HepG2 (cell line): ENCODE measurements at regions not wholly inside any gene's neighbourhood (a gene's known extent, or its start where the extent isn't known, plus 50 kb on each side); places are given as distances from the start of the nearest gene placed in this dataset.

Source experiments
- ATAC-seq: fragments of 200-7000 bp; cut with Tn5 transposase; 3 replicates; pipeline ENCODE4 v1.9.1; 2020; ENCODE audit warnings: mild to moderate bottlenecking, moderate library complexity
- BruUV-seq: library from RNA; stranded (reverse); fragments of 400-500 nt; replicated peaks from 2 replicates; lab custom pipeline; 2021; lab: Mats Ljungman, UMichigan
- CTCF ChIA-PET: fragments of 300-600 bp; formaldehyde crosslinking; extraction: SDS; loops from one replicate; lab custom pipeline; 2021; ENCODE audit warnings: low total read pairs, inconsistent platforms, low intra/inter-chr PET ratio; lab: Yijun Ruan, JAX
- POLR2A ChIA-PET: fragments of 350-600 bp; sonication (Branson Sonifier 250); formaldehyde crosslinking; loops from one replicate; lab custom pipeline; 2020; ENCODE audit warnings: antibody characterized with exemption, inconsistent platforms; lab: Yijun Ruan, JAX
- DNase-seq: peaks from one replicate; pipeline ENCODE4 v3.0.0-alpha.2; 2015; ENCODE audit warnings: low spot score
- FAIRE-seq: peaks from 3 replicates; lab custom pipeline; 2011; peaks lifted over from hg19 to GRCh38; lab: Jason Lieb, UNC
- H2AFZ ChIP-seq: one replicate; pipeline ENCODE4 v1.6.1; 2011; ENCODE audit warnings: low read length, inconsistent platforms
- H3K27ac ChIP-seq: fragments of 300-600 bp; 3 replicates; pipeline ENCODE4 v1.8.0; 2011; ENCODE audit warnings: mixed run types, mild to moderate bottlenecking, mixed read lengths, low read length, inconsistent platforms; ENCODE audit not compliant: insufficient read depth; ENCODE audit errors: extremely low read length
- H3K27me3 ChIP-seq, 2 experiments: fragments of 200-600 bp in 1 of 2; 2 replicates in 1 of 2; 3 replicates in 1 of 2; pipeline versions ENCODE4 v1.6.0 to v1.8.0; 2011; ENCODE audit warnings: low read length in 2 of 2, mild to moderate bottlenecking in 2 of 2, moderate library complexity in 2 of 2, inconsistent platforms in 1 of 2; ENCODE audit not compliant: insufficient read depth in 2 of 2, control insufficient read depth in 1 of 2
- H3K36me3 ChIP-seq, 2 experiments: fragments of 200-600 bp in 1 of 2; replicated peaks in 1 of 2; 2 replicates in 1 of 2; 3 replicates in 1 of 2; pipeline versions ENCODE4 v1.5.1 to v1.8.0; 2011; ENCODE audit warnings: low read length in 2 of 2, inconsistent platforms in 1 of 2; ENCODE audit not compliant: insufficient read depth in 2 of 2, control insufficient read depth in 1 of 2
- H3K4me1 ChIP-seq: 2 replicates; pipeline ENCODE4 v1.5.1; 2012; ENCODE audit warnings: low read length, inconsistent platforms; ENCODE audit not compliant: insufficient read depth
- H3K4me2 ChIP-seq: 2 replicates; pipeline ENCODE4 v1.6.0; 2011; ENCODE audit warnings: low read depth, low read length, inconsistent platforms
- H3K4me3 ChIP-seq, 3 experiments: fragments of 200-600 bp in 1 of 3; sonication (generic), shearing (Covaris generic) in 1 of 3; replicated peaks in 1 of 3; 2 replicates each; pipeline ENCODE4 v1.5.1; 2011 to 2016; ENCODE audit warnings: low read length in 3 of 3, inconsistent platforms in 2 of 3, low read depth in 2 of 3, mild to moderate bottlenecking in 2 of 3, control low read depth in 1 of 3, mixed read lengths in 1 of 3; ENCODE audit not compliant: insufficient read depth in 1 of 3
- H3K79me2 ChIP-seq: one replicate; pipeline ENCODE4 v1.6.1; 2011; ENCODE audit warnings: low read length, inconsistent platforms; ENCODE audit not compliant: insufficient read depth
- H3K9ac ChIP-seq: 2 replicates; pipeline ENCODE4 v1.6.0; 2011; ENCODE audit warnings: mild to moderate bottlenecking, low read depth, low read length, inconsistent platforms; ENCODE audit not compliant: insufficient read depth
- H3K9me3 ChIP-seq: 2 replicates; pipeline ENCODE4 v1.5.1; 2012; ENCODE audit warnings: mild to moderate bottlenecking, low read length
- H4K20me1 ChIP-seq: 2 replicates; pipeline ENCODE4 v1.6.0; 2011; ENCODE audit warnings: inconsistent platforms, mild to moderate bottlenecking, low read length, moderate library complexity; ENCODE audit not compliant: insufficient read depth
- ARHGAP35 ChIP-seq: sonication (generic); formaldehyde crosslinking; IDR thresholded peaks from 2 replicates; pipeline ENCODE4 v1.9.0; 2022; ENCODE audit warnings: mild to moderate bottlenecking, inconsistent platforms, moderate library complexity, missing genetic modification reagents, borderline replicate concordance
- CEBPB ChIP-seq: IDR thresholded peaks from 2 replicates; pipeline ENCODE4 v1.6.1; 2011; ENCODE audit warnings: low read depth, low read length, improper control_type of control experiment, borderline replicate concordance
- CENPT ChIP-seq: sonication (generic); formaldehyde crosslinking; IDR thresholded peaks from 2 replicates; pipeline ENCODE4 v1.8.0; 2022; ENCODE audit warnings: low read depth, mild to moderate bottlenecking, moderate library complexity, missing genetic modification reagents
- EED ChIP-seq: sonication (generic); formaldehyde crosslinking; IDR thresholded peaks from 2 replicates; pipeline ENCODE4 v1.5.0; 2020; ENCODE audit warnings: mild to moderate bottlenecking, missing genetic modification reagents
- FOXK2 ChIP-seq: fragments of 450-650 bp; IDR thresholded peaks from 2 replicates; pipeline ENCODE4 v1.6.1; 2016
- HNF4A ChIP-seq: sonication (generic); formaldehyde crosslinking; IDR thresholded peaks from 2 replicates; pipeline ENCODE4 v1.4.0; 2020; ENCODE audit warnings: missing genetic modification reagents
- NR2C2 ChIP-seq: sonication (generic); formaldehyde crosslinking; IDR thresholded peaks from 2 replicates; pipeline ENCODE4 v1.4.0; 2020; ENCODE audit warnings: missing genetic modification reagents, mild to moderate bottlenecking, moderate library complexity, borderline replicate concordance
- PITX1 ChIP-seq: sonication (generic); formaldehyde crosslinking; IDR thresholded peaks from 2 replicates; pipeline ENCODE4 v1.5.1; 2020; ENCODE audit warnings: mild to moderate bottlenecking, missing genetic modification reagents
- PTBP1 ChIP-seq: fragments of 200-400 bp; formaldehyde crosslinking; IDR thresholded peaks from 2 replicates; pipeline ENCODE4 v1.6.1; 2018; ENCODE audit warnings: low read length, low read depth; ENCODE audit not compliant: poor library complexity, severe bottlenecking
- ZNF337 ChIP-seq: sonication (generic); formaldehyde crosslinking; IDR thresholded peaks from 2 replicates; pipeline ENCODE4 v1.5.1; 2020; ENCODE audit warnings: missing genetic modification reagents, low read depth, mild to moderate bottlenecking, borderline replicate concordance
- ZNF569 ChIP-seq: sonication (generic); formaldehyde crosslinking; IDR thresholded peaks from 2 replicates; pipeline ENCODE4 v1.5.0; 2020; ENCODE audit warnings: mild to moderate bottlenecking, missing genetic modification reagents, moderate library complexity, borderline replicate concordance
- ZNF747 ChIP-seq: sonication (generic); formaldehyde crosslinking; IDR thresholded peaks from 2 replicates; pipeline ENCODE4 v1.8.1; 2023; ENCODE audit warnings: missing genetic modification reagents, mild to moderate bottlenecking, borderline replicate concordance
- WGBS: methylation state at CpG from one replicate; pipeline ENCODE4 v1.1.6; 2017; ENCODE audit warnings: low lambda C conversion rate; 5-methylcytosine and 5-hydroxymethylcytosine counted together
- in situ Hi-C: cut with HindIII; loops from 2 replicates; pipeline ENCODE4 v1.10.0; 2017; ENCODE audit warnings: low pct_unique_long_range_greater_than_20kb; ENCODE audit not compliant: extremely low pct_ligation_motif_present
- intact Hi-C: fragments of 100-400 bp; cut with micrococcal nuclease; formaldehyde crosslinking; loops from one replicate; pipeline ENCODE4 v1.10.0; 2022; ENCODE audit not compliant: unreplicated experiment
- TF ChIP-seq, protein P1 (sequence below): sonication (generic); formaldehyde crosslinking; IDR thresholded peaks from 2 replicates; pipeline ENCODE4 v1.9.0; 2022; ENCODE audit warnings: missing genetic modification reagents, mild to moderate bottlenecking, borderline replicate concordance
- TF ChIP-seq, protein P2 (sequence below): sonication (generic); formaldehyde crosslinking; IDR thresholded peaks from 2 replicates; pipeline ENCODE4 v1.5.0; 2020; ENCODE audit warnings: missing genetic modification reagents
- TF ChIP-seq, protein P3 (sequence below): sonication (generic); formaldehyde crosslinking; conservative IDR thresholded peaks from 2 replicates; pipeline ENCODE4 v1.5.0; 2020; ENCODE audit warnings: missing genetic modification reagents
- TF ChIP-seq, protein P4 (sequence below): sonication (generic); formaldehyde crosslinking; IDR thresholded peaks from 2 replicates; pipeline ENCODE4 v1.5.0; 2020; ENCODE audit warnings: missing genetic modification reagents, mild to moderate bottlenecking, borderline replicate concordance
- TF ChIP-seq, protein P5 (sequence below): sonication (generic); formaldehyde crosslinking; IDR thresholded peaks from 2 replicates; pipeline ENCODE4 v1.8.1; 2022; ENCODE audit warnings: mild to moderate bottlenecking, missing genetic modification reagents

DNA sequence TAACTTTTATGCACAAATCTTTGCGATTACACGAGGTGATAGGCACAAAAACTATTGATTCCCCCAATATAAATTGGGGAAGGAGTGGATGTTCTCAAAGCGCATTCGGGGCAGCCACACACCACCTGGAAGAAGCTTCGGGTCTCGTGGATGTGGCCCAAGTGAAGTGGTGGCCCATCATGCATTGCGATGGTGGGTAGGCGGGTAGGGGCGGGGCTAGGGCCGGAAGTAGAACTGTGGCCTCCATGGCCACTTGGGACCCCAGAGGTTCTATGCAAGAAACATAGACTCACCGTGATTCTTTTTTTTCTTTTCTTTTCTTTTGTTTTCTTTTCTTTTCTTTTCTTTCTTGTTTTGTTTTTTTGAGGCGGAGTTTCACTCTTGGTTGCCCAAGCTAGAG, 86.4 kb upstream of the SLC44A1 start:
- DNase-seq (no peak), FAIRE-seq (no peak), ATAC-seq (no peak)
- H3K4me3 ChIP-seq = no peak overlapping the region
- CTCF ChIA-PET = no interaction called here
- intact Hi-C loops (no loop called here), in situ Hi-C loops (loop anchor here (5.0 to 10.0 kb wide), 3 partner anchors 163 to 296 kb away; partner anchors contain the start of gene ABCA1)
- H3K36me3 ChIP-seq = no peaks in the 10 kb centered on the region
- WGBS = 81% methylated on average over 12 of the region's 12 CpGs
- H3K79me2 ChIP-seq = no peaks in the 10 kb centered on the region
- H3K9ac ChIP-seq = no peak overlapping the region
- no peak overlapping the region for H3K27ac ChIP-seq
- H3K27me3 ChIP-seq = no peaks in the 10 kb centered on the region
- H3K9me3 ChIP-seq = no peaks in the 10 kb centered on the region
- H3K4me2 ChIP-seq = peak overlapping the region; percentile 55; the same call in 1 of the 2 replicates
- H3K4me1 ChIP-seq = peaks cover 32% of the 10 kb centered on the region
- no peaks in the 10 kb centered on the region for H4K20me1 ChIP-seq
- TF ChIP-seq HNF4A (no peak), ZNF337 (no peak), NR2C2 (CRISPR knock-in tag) (no peak), CEBPB (no peak), EED (CRISPR knock-in tag) (no peak), PTBP1 (no peak), CENPT (CRISPR knock-in tag) (no peak), ZNF569 (CRISPR knock-in tag) (no peak), PITX1 (CRISPR knock-in tag) (no peak), ARHGAP35 (CRISPR knock-in tag) (no peak), ZNF747 (no peak), FOXK2 (no peak)
- TF ChIP-seq, protein P1, sequence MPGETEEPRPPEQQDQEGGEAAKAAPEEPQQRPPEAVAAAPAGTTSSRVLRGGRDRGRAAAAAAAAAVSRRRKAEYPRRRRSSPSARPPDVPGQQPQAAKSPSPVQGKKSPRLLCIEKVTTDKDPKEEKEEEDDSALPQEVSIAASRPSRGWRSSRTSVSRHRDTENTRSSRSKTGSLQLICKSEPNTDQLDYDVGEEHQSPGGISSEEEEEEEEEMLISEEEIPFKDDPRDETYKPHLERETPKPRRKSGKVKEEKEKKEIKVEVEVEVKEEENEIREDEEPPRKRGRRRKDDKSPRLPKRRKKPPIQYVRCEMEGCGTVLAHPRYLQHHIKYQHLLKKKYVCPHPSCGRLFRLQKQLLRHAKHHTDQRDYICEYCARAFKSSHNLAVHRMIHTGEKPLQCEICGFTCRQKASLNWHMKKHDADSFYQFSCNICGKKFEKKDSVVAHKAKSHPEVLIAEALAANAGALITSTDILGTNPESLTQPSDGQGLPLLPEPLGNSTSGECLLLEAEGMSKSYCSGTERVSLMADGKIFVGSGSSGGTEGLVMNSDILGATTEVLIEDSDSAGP = no peak
- TF ChIP-seq, protein P2, sequence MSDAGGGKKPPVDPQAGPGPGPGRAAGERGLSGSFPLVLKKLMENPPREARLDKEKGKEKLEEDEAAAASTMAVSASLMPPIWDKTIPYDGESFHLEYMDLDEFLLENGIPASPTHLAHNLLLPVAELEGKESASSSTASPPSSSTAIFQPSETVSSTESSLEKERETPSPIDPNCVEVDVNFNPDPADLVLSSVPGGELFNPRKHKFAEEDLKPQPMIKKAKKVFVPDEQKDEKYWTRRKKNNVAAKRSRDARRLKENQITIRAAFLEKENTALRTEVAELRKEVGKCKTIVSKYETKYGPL (CRISPR knock-in tag) = no peak
- TF ChIP-seq, protein P3, sequence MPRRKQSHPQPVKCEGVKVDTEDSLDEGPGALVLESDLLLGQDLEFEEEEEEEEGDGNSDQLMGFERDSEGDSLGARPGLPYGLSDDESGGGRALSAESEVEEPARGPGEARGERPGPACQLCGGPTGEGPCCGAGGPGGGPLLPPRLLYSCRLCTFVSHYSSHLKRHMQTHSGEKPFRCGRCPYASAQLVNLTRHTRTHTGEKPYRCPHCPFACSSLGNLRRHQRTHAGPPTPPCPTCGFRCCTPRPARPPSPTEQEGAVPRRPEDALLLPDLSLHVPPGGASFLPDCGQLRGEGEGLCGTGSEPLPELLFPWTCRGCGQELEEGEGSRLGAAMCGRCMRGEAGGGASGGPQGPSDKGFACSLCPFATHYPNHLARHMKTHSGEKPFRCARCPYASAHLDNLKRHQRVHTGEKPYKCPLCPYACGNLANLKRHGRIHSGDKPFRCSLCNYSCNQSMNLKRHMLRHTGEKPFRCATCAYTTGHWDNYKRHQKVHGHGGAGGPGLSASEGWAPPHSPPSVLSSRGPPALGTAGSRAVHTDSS (CRISPR knock-in tag) = no peak
- TF ChIP-seq, protein P4, sequence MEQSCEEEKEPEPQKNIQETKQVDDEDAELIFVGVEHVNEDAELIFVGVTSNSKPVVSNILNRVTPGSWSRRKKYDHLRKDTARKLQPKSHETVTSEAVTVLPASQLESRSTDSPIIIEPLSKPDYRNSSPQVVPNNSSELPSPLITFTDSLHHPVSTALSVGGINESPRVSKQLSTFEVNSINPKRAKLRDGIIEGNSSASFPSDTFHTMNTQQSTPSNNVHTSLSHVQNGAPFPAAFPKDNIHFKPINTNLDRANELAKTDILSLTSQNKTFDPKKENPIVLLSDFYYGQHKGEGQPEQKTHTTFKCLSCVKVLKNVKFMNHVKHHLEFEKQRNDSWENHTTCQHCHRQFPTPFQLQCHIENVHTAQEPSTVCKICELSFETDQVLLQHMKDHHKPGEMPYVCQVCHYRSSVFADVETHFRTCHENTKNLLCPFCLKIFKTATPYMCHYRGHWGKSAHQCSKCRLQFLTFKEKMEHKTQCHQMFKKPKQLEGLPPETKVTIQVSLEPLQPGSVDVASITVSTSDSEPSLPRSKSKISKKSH (CRISPR knock-in tag) = no peak
- TF ChIP-seq, protein P5, sequence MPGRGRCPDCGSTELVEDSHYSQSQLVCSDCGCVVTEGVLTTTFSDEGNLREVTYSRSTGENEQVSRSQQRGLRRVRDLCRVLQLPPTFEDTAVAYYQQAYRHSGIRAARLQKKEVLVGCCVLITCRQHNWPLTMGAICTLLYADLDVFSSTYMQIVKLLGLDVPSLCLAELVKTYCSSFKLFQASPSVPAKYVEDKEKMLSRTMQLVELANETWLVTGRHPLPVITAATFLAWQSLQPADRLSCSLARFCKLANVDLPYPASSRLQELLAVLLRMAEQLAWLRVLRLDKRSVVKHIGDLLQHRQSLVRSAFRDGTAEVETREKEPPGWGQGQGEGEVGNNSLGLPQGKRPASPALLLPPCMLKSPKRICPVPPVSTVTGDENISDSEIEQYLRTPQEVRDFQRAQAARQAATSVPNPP (CRISPR knock-in tag) = no peak
- H2AFZ ChIP-seq = no peak overlapping the region
- POLR2A ChIA-PET = no interaction called here
- BruUV-seq = no TSS peak
